WI38 (cell line): ENCODE measurements at regions not wholly inside any gene's neighbourhood (a gene's known extent, or its start where the extent isn't known, plus 50 kb on each side); places are given as distances from the start of the nearest gene placed in this dataset.

ENCODE experiments used
- H3K4me3 ChIP-seq: 2 replicates; pipeline ENCODE4 v1.5.1; 2011; ENCODE audit warnings: low read depth, mild to moderate bottlenecking, control low read depth, low read length
- CTCF ChIP-seq: IDR thresholded peaks from 2 replicates; pipeline ENCODE4 v1.5.1; 2012; ENCODE audit warnings: low read depth, mild to moderate bottlenecking, control low read depth, low read length

DNA sequence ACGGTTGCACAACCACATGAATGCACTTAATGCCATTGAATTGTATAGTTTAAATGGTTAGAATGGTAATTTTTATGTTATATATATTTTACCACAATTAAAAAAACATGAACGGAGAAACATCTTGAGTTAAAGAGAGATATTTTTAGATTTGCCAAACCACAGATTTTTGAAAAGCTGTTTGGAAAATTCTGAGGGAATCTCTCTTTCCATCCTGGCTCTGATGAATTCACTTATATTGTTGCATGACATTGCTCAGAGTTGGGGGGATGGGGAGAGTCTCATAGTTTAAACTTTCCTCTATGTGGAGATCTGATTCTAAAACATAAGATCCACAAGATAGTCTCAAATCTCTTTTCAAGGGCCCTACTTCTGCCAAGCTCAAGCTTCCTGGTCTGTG lies 275.0 kb upstream of the NPVF start:
- no peak for TF ChIP-seq CTCF
- no peak overlapping the region for H3K4me3 ChIP-seq

- no peak overlapping the region for H3K4me3 ChIP-seq
- TF ChIP-seq CTCF, result no peak
Measured at GRCh38 chr7:25512061-25512687, 283.9 kb upstream of the NPVF start.

GRCh38 chr7:25515633-25516275 lies 287.5 kb upstream of the NPVF start:
- H3K4me3 ChIP-seq, result no peak overlapping the region
- TF ChIP-seq CTCF, result no peak

DNA sequence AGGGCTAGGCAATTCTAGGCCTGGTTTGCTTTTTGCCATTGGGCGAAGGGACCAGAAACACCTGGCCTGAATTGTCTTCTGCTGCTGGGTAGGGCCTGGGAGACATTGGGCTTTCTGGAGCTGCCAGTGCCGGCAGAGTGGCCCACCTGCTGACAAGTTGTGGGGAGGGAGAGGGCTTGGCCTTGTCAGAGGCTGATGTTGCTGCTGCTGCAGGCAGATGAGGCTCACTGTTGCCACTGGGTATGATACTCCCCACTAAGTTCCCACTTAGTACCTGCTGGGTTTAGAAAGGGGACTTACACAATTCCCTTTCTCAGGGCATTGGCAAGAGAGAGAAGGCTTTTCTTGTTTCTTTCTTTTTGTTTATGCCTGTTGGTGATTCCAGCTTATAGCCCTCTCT lies 289.6 kb upstream of the NPVF start:
- no peak for TF ChIP-seq CTCF
- H3K4me3 ChIP-seq, result no peak overlapping the region

- TF ChIP-seq CTCF, result no peak
- no peak overlapping the region for H3K4me3 ChIP-seq
Measured at GRCh38 chr7:25520017-25520416, 291.7 kb upstream of the NPVF start.

DNA sequence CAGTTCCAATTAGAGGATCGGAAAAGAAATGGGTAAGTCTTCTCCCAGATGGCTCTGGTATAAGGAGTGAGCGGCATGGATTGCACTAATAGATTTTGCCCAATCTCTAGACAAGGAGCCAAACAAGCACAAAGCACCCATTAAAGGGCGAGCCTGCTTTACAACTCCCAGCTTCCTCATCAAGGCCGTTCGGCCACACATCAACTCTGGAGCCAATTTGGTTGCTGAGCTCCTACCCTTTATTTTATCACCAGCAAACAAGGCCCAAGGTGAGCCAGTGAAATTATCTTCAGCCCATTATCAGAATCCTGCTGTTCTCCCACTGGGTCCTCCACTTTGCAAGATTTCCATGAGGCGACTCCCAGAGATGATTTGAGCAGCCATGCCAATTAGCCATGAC lies 292.2 kb upstream of the NPVF start:
- no peak for TF ChIP-seq CTCF
- no peak overlapping the region for H3K4me3 ChIP-seq

- TF ChIP-seq CTCF, result no peak
Measured at GRCh38 chr7:25521236-25521635, 292.9 kb upstream of the NPVF start.

More at GRCh38 chr7:25521236-25521635, 292.9 kb upstream of the NPVF start:
- H3K4me3 ChIP-seq, result no peak overlapping the region
